ENCODE measurements at regions not wholly inside any gene's neighbourhood (a gene's known extent, or its start where the extent isn't known, plus 50 kb on each side); places are given as distances from the start of the nearest gene placed in this dataset.

GRCh38 chr11:93053864-93054263, 84.4 kb downstream of the MTNR1B start:
- no peak for ATAC-seq (ENCODE audit: insufficient read depth, low read depth)
- Histone ChIP-seq H3K4me2 (ENCODE audit: insufficient read depth, low read length) (no peak overlapping the region), H4K20me1 (ENCODE audit: insufficient read depth, low read length) (no peaks in the 10 kb centered on the region), H3K9ac (ENCODE audit: low read depth, low read length) (no peak overlapping the region), H3K27me3 (ENCODE audit: insufficient read depth, low read length, poor library complexity) (no peaks in the 10 kb centered on the region), H3K9me3 (ENCODE audit: insufficient read depth, low read length, severe bottlenecking) (no peaks in the 10 kb centered on the region), H3K27ac (ENCODE audit: low read length) (no peak overlapping the region), H3K79me2 (ENCODE audit: insufficient read depth, low read length) (no peaks in the 10 kb centered on the region), H3K4me3 (ENCODE audit: low read depth in 1 of 2, low read length in 2 of 2) (no peak overlapping the region), H2AFZ (ENCODE audit: low read depth, low read length) (no peak overlapping the region), H3K4me1 (ENCODE audit: insufficient read depth, low read length) (no peaks in the 10 kb centered on the region), H3K36me3 (ENCODE audit: insufficient read depth, low read length) (no peaks in the 10 kb centered on the region)
- no peak for TF ChIP-seq EZH2 (IDR thresholded peaks at IDR 0.05; ENCODE audit: borderline replicate concordance, low read depth, low read length, severe bottlenecking)
- no peak for TF ChIP-seq CTCF (IDR thresholded peaks at IDR 0.05; ENCODE audit: borderline replicate concordance, extremely low read depth, low read length, poor library complexity, severe bottlenecking)
- no peak for DNase-seq

GRCh38 chr11:93054279-93054678, 84.8 kb downstream of the MTNR1B start:
- Histone ChIP-seq H3K9ac (ENCODE audit: low read depth, low read length) (no peak overlapping the region), H3K79me2 (ENCODE audit: insufficient read depth, low read length) (no peaks in the 10 kb centered on the region), H3K4me2 (ENCODE audit: insufficient read depth, low read length) (no peak overlapping the region), H3K4me1 (ENCODE audit: insufficient read depth, low read length) (no peaks in the 10 kb centered on the region), H3K4me3 (ENCODE audit: low read depth in 1 of 2, low read length in 2 of 2) (no peak overlapping the region), H3K27ac (ENCODE audit: low read length) (no peak overlapping the region), H3K9me3 (ENCODE audit: insufficient read depth, low read length, severe bottlenecking) (no peaks in the 10 kb centered on the region), H2AFZ (ENCODE audit: low read depth, low read length) (no peak overlapping the region), H3K36me3 (ENCODE audit: insufficient read depth, low read length) (no peaks in the 10 kb centered on the region), H4K20me1 (ENCODE audit: insufficient read depth, low read length) (no peaks in the 10 kb centered on the region), H3K27me3 (ENCODE audit: insufficient read depth, low read length, poor library complexity) (no peaks in the 10 kb centered on the region)
- ATAC-seq (ENCODE audit: insufficient read depth, low read depth) (no peak), DNase-seq (no peak)
- no peak for TF ChIP-seq EZH2 (IDR thresholded peaks at IDR 0.05; ENCODE audit: borderline replicate concordance, low read depth, low read length, severe bottlenecking)
- no peak for TF ChIP-seq CTCF (IDR thresholded peaks at IDR 0.05; ENCODE audit: borderline replicate concordance, extremely low read depth, low read length, poor library complexity, severe bottlenecking)

- no peak for TF ChIP-seq EZH2 (IDR thresholded peaks at IDR 0.05; ENCODE audit: borderline replicate concordance, low read depth, low read length, severe bottlenecking)
- no peak for TF ChIP-seq CTCF (IDR thresholded peaks at IDR 0.05; ENCODE audit: borderline replicate concordance, extremely low read depth, low read length, poor library complexity, severe bottlenecking)
- H3K27me3 ChIP-seq (ENCODE audit: insufficient read depth, low read length, poor library complexity) = no peaks in the 10 kb centered on the region
- H4K20me1 ChIP-seq (ENCODE audit: insufficient read depth, low read length) = no peaks in the 10 kb centered on the region
- H3K4me2 ChIP-seq (ENCODE audit: insufficient read depth, low read length) = no peak overlapping the region
- no peak for DNase-seq
- no peaks in the 10 kb centered on the region for H3K9me3 ChIP-seq (ENCODE audit: insufficient read depth, low read length, severe bottlenecking)
- no peaks in the 10 kb centered on the region for H3K36me3 ChIP-seq (ENCODE audit: insufficient read depth, low read length)
- no peaks in the 10 kb centered on the region for H3K4me1 ChIP-seq (ENCODE audit: insufficient read depth, low read length)
- no peak overlapping the region for H3K9ac ChIP-seq (ENCODE audit: low read depth, low read length)
- H2AFZ ChIP-seq (ENCODE audit: low read depth, low read length) = no peak overlapping the region
- no peak for ATAC-seq (ENCODE audit: insufficient read depth, low read depth)
- H3K27ac ChIP-seq (ENCODE audit: low read length) = no peak overlapping the region
- no peaks in the 10 kb centered on the region for H3K79me2 ChIP-seq (ENCODE audit: insufficient read depth, low read length)
- H3K4me3 ChIP-seq (ENCODE audit: low read depth in 1 of 2, low read length in 2 of 2) = no peak overlapping the region
These were observed 85.4 kb downstream of the MTNR1B start for GRCh38 chr11:93054881-93055280.

Data from DND-41 (cell line).